K562 (cell line): ENCODE measurements at regions not wholly inside any gene's neighbourhood (a gene's known extent, or its start where the extent isn't known, plus 50 kb on each side); places are given as distances from the start of the nearest gene placed in this dataset.

Source experiments
- ATAC-seq: fragments of 200-7000 bp; cut with Tn5 transposase; 3 replicates; pipeline ENCODE4 v1.9.1; 2020; ENCODE audit warnings: moderate library complexity
- BruUV-seq: library from RNA; stranded (reverse); fragments of 400-500 nt; replicated peaks from 2 replicates; lab custom pipeline; 2021; lab: Mats Ljungman, UMichigan
- CTCF ChIA-PET: fragments of 300-600 bp; formaldehyde crosslinking; extraction: SDS; loops from one replicate; lab custom pipeline; 2021; ENCODE audit warnings: low intra/inter-chr PET ratio; lab: Yijun Ruan, JAX
- POLR2A ChIA-PET: fragments of 300-600, 350-650 bp; sonication (Branson Sonifier 250); formaldehyde crosslinking; extraction: SDS; loops from one replicate; lab custom pipeline; 2021; ENCODE audit warnings: antibody characterized with exemption, inconsistent platforms; lab: Yijun Ruan, JAX
- DNase-seq, 4 experiments: peaks; one replicate each; pipeline versions ENCODE4 v3.0.0 to v3.0.0-alpha.2; 2011 to 2018; ENCODE audit warnings: low spot score in 3 of 4, mixed read lengths in 3 of 4; ENCODE audit errors: extremely low read depth in 1 of 4
- FAIRE-seq: peaks from 2 replicates; lab custom pipeline; 2011; peaks lifted over from hg19 to GRCh38; lab: Jason Lieb, UNC
- H2AFZ ChIP-seq: 2 replicates; pipeline ENCODE4 v1.6.0; 2011; ENCODE audit warnings: low read depth, low read length, control low read depth, inconsistent platforms
- H3K27ac ChIP-seq: fragments of 200-600 bp; 3 replicates; pipeline ENCODE4 v1.8.0; 2011; ENCODE audit warnings: low read depth, mild to moderate bottlenecking, control low read depth, inconsistent platforms, low read length, moderate library complexity, mixed read lengths; ENCODE audit errors: extremely low read depth
- H3K27me3 ChIP-seq, 2 experiments: fragments of 300-600 bp in 1 of 2; 2 replicates in 1 of 2; 3 replicates in 1 of 2; pipeline versions ENCODE4 v1.6.0 to v1.8.0; 2011; ENCODE audit warnings: inconsistent platforms in 2 of 2, low read length in 2 of 2, mild to moderate bottlenecking in 1 of 2, mixed read lengths in 1 of 2, moderate library complexity in 1 of 2; ENCODE audit not compliant: control insufficient read depth in 2 of 2, insufficient read depth in 2 of 2
- H3K36me3 ChIP-seq: fragments of 300-600 bp; 3 replicates; pipeline ENCODE4 v1.8.0; 2011; ENCODE audit warnings: mild to moderate bottlenecking, low read length, inconsistent platforms; ENCODE audit not compliant: control insufficient read depth, insufficient read depth
- H3K4me1 ChIP-seq, 2 experiments: fragments of 200-600 bp in 1 of 2; replicated peaks in 1 of 2; 2 replicates in 1 of 2; 3 replicates in 1 of 2; pipeline versions ENCODE4 v1.5.1 to v1.8.0; 2011; ENCODE audit warnings: inconsistent platforms in 2 of 2, low read length in 2 of 2, mild to moderate bottlenecking in 1 of 2, mixed read lengths in 1 of 2, moderate library complexity in 1 of 2; ENCODE audit not compliant: control insufficient read depth in 2 of 2, insufficient read depth in 2 of 2
- H3K4me2 ChIP-seq: 2 replicates; pipeline ENCODE4 v1.6.1; 2011; ENCODE audit warnings: low read length, control low read depth, inconsistent platforms, mixed read lengths; ENCODE audit not compliant: insufficient read depth
- H3K4me3 ChIP-seq: fragments of 200-600 bp; sonication (generic), shearing (Covaris generic); 2 replicates; pipeline ENCODE4 v1.5.1; 2016; ENCODE audit warnings: control low read depth, inconsistent platforms
- H3K79me2 ChIP-seq: fragments of 200-600 bp; 3 replicates; pipeline ENCODE4 v1.8.0; 2011; ENCODE audit warnings: low read length, inconsistent platforms; ENCODE audit not compliant: control insufficient read depth, insufficient read depth
- H3K9ac ChIP-seq, 2 experiments: 2 replicates each; pipeline versions ENCODE4 v1.6.0 to v1.6.1; 2011; ENCODE audit warnings: low read depth in 2 of 2, low read length in 2 of 2, control low read depth in 1 of 2, inconsistent platforms in 1 of 2, mild to moderate bottlenecking in 1 of 2, mixed read lengths in 1 of 2; ENCODE audit not compliant: insufficient read depth in 1 of 2
- H3K9me1 ChIP-seq: one replicate; pipeline ENCODE4 v1.6.0; 2011; ENCODE audit warnings: inconsistent platforms, mild to moderate bottlenecking, low read length, moderate library complexity; ENCODE audit not compliant: control insufficient read depth, insufficient read depth
- H3K9me3 ChIP-seq: replicated peaks from 2 replicates; pipeline ENCODE4 v1.5.1; 2011; ENCODE audit warnings: low read depth, low read length, inconsistent platforms; ENCODE audit not compliant: control insufficient read depth, insufficient read depth
- H4K20me1 ChIP-seq: replicated peaks from 2 replicates; pipeline ENCODE4 v1.6.1; 2011; ENCODE audit warnings: low read length, inconsistent platforms, mixed read lengths; ENCODE audit not compliant: control insufficient read depth, insufficient read depth
- ARID1B ChIP-seq: fragments of 450-650 bp; IDR thresholded peaks from 2 replicates; pipeline ENCODE4 v1.6.1; 2016; ENCODE audit warnings: antibody characterized with exemption, mild to moderate bottlenecking, inconsistent platforms
- HMGN3 ChIP-seq: IDR thresholded peaks from 2 replicates; pipeline ENCODE4 v1.6.1; 2011; ENCODE audit warnings: borderline replicate concordance, low read depth, mild to moderate bottlenecking, mixed read lengths, low read length; ENCODE audit not compliant: insufficient read length; ENCODE audit errors: extremely low read depth
- ILK ChIP-seq: fragments of 450-650 bp; IDR thresholded peaks from 2 replicates; pipeline ENCODE4 v1.6.1; 2016; ENCODE audit warnings: missing genetic modification characterization, low read depth, mild to moderate bottlenecking, missing compliant biosample characterization, moderate library complexity, borderline replicate concordance
- MED1 ChIP-seq: sonication (generic); formaldehyde crosslinking; IDR thresholded peaks from 2 replicates; pipeline ENCODE4 v1.8.1; 2023; ENCODE audit warnings: missing genetic modification reagents, borderline replicate concordance
- NR2C1 ChIP-seq, 2 experiments: fragments of 450-650 bp; IDR thresholded peaks; 2 replicates each; pipeline ENCODE4 v1.6.1; 2017; ENCODE audit warnings: mild to moderate bottlenecking in 2 of 2, antibody characterized with exemption in 1 of 2, inconsistent platforms in 1 of 2, missing compliant biosample characterization in 1 of 2, missing genetic modification characterization in 1 of 2
- ZKSCAN1 ChIP-seq: fragments of 150-350 bp; IDR thresholded peaks from 2 replicates; pipeline ENCODE4 v1.6.1; 2016; ENCODE audit warnings: low read depth, low read length
- ZNF146 ChIP-seq: IDR thresholded peaks from one replicate; pipeline ENCODE4 v1.6.1; 2018; ENCODE audit warnings: missing compliant biosample characterization; ENCODE audit not compliant: unreplicated experiment
- ZNF444 ChIP-seq: fragments of 250-450 bp; sonication (Bioruptor Pico); IDR thresholded peaks from 2 replicates; pipeline ENCODE4 v1.4.0; 2020; ENCODE audit warnings: mild to moderate bottlenecking, moderate library complexity
- whole genome bisulfite sequencing: fragments of 100-300 bp; shearing (Covaris generic); methylation state at CpG from one replicate; pipeline ENCODE4 v1.1.6; 2016; ENCODE audit warnings: low coverage, mixed read lengths; ENCODE audit not compliant: insufficient coverage; ENCODE audit errors: missing lambda C conversion rate; 5-methylcytosine and 5-hydroxymethylcytosine counted together
- in situ Hi-C: fragments of 300-500 bp; cut with MboI; formaldehyde crosslinking; loops from 4 replicates; pipeline ENCODE4 v1.15.0; 2018; ENCODE audit warnings: inconsistent platforms, mixed read lengths
- intact Hi-C: fragments of 100-400 bp; cut with micrococcal nuclease; formaldehyde crosslinking; loops from 2 replicates; pipeline ENCODE4 v1.14.2; 2022
- TF ChIP-seq, protein P1 (sequence below): sonication (generic); formaldehyde crosslinking; IDR thresholded peaks from 2 replicates; pipeline ENCODE4 v1.8.1; 2023; ENCODE audit warnings: missing genetic modification reagents, mild to moderate bottlenecking, borderline replicate concordance
- TF ChIP-seq, protein P2 (sequence below), 2 experiments: IDR thresholded peaks; 2 replicates each; pipeline ENCODE4 v1.6.1; 2011; ENCODE audit warnings: borderline replicate concordance in 1 of 2, control low read depth in 1 of 2, low read depth in 1 of 2, low read length in 1 of 2, mild to moderate bottlenecking in 1 of 2, mixed read lengths in 1 of 2, moderate library complexity in 1 of 2; ENCODE audit not compliant: insufficient read depth in 1 of 2, insufficient read length in 1 of 2, poor library complexity in 1 of 2, severe bottlenecking in 1 of 2; ENCODE audit errors: extremely low read depth in 1 of 2
- TF ChIP-seq, protein P3 (sequence below), 2 experiments: fragments of 450-650 bp; IDR thresholded peaks; 2 replicates each; pipeline ENCODE4 v1.6.1; 2016

DNA sequence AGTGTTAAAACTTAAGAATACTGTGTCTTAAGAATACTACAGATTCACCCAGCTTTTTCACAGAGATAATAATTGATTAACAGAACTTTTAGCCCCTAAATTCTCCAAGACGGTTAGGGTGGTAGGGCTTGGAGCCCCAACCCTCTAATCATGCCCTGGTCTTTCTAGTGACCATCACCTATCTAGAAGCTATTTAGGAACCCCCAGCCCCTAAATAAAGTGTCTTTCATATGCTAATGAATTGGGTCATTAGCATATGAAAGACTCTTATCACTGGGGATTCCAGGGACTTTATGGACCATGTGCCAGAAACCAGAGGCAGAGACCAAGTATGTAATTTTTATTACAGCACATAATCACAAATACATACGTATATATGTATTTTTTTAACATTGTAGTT lies 999.7 kb upstream of the RAG2 start (continued):
- TF ChIP-seq HMGN3 = no peak
- no peak for TF ChIP-seq MED1 (CRISPR knock-in tag)
- TF ChIP-seq NR2C1 (IDR thresholded peaks at IDR 0.05) = no peak
- TF ChIP-seq NR2C1 (tag; IDR thresholded peaks at IDR 0.05) = no peak
- TF ChIP-seq ZNF444 (CRISPR knock-in tag) = no peak

DNA sequence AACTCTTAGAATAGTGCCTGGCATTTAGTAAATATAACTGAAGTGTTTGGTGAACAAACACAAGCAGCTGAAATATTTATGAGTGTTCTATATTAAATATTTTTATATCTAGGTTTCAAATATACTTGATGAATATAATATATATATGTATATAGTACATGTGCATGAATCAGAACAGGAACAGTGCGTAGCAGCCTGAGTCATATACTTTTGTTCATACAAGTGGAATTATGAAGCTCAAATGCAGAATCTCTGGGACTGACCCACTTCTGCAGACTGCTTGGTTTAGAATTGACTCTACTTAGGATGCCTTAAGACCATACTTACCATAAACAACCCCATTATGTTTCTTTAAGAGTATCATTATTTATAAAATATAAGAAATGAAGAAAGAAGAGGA lies 997.8 kb upstream of the RAG2 start:
- WGBS = 0% methylated on average over 1 of the region's 1 CpG
- no peaks in the 10 kb centered on the region for H3K4me1 ChIP-seq
- intact Hi-C loops (no loop called here), in situ Hi-C loops (no loop called here)
- ATAC-seq (no peak), DNase-seq (no peak), FAIRE-seq (no peak)
- no peak overlapping the region for H3K4me3 ChIP-seq
- CTCF ChIA-PET = no interaction called here
- POLR2A ChIA-PET = no interaction called here
- no peak overlapping the region for H2AFZ ChIP-seq
- H4K20me1 ChIP-seq = no peaks in the 10 kb centered on the region
- H3K9me3 ChIP-seq = no peaks in the 10 kb centered on the region
- no peaks in the 10 kb centered on the region for H3K9me1 ChIP-seq
- no peaks in the 10 kb centered on the region for H3K27me3 ChIP-seq
- BruUV-seq = no TSS peak
- no peak overlapping the region for H3K27ac ChIP-seq
- no peak overlapping the region for H3K4me2 ChIP-seq
- no peaks in the 10 kb centered on the region for H3K79me2 ChIP-seq
- H3K9ac ChIP-seq = no peak overlapping the region
- no peaks in the 10 kb centered on the region for H3K36me3 ChIP-seq
- no peak for TF ChIP-seq ARID1B
- no peak for TF ChIP-seq ZNF146
- no peak for TF ChIP-seq ILK
- TF ChIP-seq, protein P1, sequence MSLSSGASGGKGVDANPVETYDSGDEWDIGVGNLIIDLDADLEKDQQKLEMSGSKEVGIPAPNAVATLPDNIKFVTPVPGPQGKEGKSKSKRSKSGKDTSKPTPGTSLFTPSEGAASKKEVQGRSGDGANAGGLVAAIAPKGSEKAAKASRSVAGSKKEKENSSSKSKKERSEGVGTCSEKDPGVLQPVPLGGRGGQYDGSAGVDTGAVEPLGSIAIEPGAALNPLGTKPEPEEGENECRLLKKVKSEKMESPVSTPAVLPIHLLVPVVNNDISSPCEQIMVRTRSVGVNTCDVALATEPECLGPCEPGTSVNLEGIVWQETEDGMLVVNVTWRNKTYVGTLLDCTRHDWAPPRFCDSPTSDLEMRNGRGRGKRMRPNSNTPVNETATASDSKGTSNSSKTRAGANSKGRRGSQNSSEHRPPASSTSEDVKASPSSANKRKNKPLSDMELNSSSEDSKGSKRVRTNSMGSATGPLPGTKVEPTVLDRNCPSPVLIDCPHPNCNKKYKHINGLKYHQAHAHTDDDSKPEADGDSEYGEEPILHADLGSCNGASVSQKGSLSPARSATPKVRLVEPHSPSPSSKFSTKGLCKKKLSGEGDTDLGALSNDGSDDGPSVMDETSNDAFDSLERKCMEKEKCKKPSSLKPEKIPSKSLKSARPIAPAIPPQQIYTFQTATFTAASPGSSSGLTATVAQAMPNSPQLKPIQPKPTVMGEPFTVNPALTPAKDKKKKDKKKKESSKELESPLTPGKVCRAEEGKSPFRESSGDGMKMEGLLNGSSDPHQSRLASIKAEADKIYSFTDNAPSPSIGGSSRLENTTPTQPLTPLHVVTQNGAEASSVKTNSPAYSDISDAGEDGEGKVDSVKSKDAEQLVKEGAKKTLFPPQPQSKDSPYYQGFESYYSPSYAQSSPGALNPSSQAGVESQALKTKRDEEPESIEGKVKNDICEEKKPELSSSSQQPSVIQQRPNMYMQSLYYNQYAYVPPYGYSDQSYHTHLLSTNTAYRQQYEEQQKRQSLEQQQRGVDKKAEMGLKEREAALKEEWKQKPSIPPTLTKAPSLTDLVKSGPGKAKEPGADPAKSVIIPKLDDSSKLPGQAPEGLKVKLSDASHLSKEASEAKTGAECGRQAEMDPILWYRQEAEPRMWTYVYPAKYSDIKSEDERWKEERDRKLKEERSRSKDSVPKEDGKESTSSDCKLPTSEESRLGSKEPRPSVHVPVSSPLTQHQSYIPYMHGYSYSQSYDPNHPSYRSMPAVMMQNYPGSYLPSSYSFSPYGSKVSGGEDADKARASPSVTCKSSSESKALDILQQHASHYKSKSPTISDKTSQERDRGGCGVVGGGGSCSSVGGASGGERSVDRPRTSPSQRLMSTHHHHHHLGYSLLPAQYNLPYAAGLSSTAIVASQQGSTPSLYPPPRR (CRISPR knock-in tag) = no peak
- TF ChIP-seq, protein P2, sequence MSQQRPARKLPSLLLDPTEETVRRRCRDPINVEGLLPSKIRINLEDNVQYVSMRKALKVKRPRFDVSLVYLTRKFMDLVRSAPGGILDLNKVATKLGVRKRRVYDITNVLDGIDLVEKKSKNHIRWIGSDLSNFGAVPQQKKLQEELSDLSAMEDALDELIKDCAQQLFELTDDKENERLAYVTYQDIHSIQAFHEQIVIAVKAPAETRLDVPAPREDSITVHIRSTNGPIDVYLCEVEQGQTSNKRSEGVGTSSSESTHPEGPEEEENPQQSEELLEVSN (IDR thresholded peaks at IDR 0.05; ENCODE audit: borderline replicate concordance in 1 of 2, extremely low read depth in 1 of 2, insufficient read depth in 1 of 2, insufficient read length in 1 of 2, low read depth in 1 of 2, low read length in 1 of 2, poor library complexity in 1 of 2, severe bottlenecking in 1 of 2) = no peak
- no peak for TF ChIP-seq ZKSCAN1
- TF ChIP-seq, protein P3, sequence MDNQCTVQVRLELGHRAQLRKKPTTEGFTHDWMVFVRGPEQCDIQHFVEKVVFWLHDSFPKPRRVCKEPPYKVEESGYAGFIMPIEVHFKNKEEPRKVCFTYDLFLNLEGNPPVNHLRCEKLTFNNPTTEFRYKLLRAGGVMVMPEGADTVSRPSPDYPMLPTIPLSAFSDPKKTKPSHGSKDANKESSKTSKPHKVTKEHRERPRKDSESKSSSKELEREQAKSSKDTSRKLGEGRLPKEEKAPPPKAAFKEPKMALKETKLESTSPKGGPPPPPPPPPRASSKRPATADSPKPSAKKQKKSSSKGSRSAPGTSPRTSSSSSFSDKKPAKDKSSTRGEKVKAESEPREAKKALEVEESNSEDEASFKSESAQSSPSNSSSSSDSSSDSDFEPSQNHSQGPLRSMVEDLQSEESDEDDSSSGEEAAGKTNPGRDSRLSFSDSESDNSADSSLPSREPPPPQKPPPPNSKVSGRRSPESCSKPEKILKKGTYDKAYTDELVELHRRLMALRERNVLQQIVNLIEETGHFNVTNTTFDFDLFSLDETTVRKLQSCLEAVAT (IDR thresholded peaks at IDR 0.05) = no peak
